GM18519 (cell line): ENCODE measurements at regions not wholly inside any gene's neighbourhood (a gene's known extent, or its start where the extent isn't known, plus 50 kb on each side); places are given as distances from the start of the nearest gene placed in this dataset.

ENCODE experiments used
- ATAC-seq: cut with Tn5 transposase; IDR thresholded peaks from one replicate; pipeline ENCODE4 v1.9.1; 2021; ENCODE audit warnings: mild to moderate bottlenecking, moderate library complexity; ENCODE audit not compliant: unreplicated experiment, low FRiP score

GRCh38 chr21:28489821-28490350 is 502.8 kb downstream of the LTN1 start:
- no peak for ATAC-seq

- ATAC-seq = no peak
Measured at GRCh38 chr21:28489162-28489561, 503.5 kb downstream of the LTN1 start.

- ATAC-seq = no peak
Measured at GRCh38 chr21:28487455-28488070, 505.1 kb downstream of the LTN1 start.

DNA sequence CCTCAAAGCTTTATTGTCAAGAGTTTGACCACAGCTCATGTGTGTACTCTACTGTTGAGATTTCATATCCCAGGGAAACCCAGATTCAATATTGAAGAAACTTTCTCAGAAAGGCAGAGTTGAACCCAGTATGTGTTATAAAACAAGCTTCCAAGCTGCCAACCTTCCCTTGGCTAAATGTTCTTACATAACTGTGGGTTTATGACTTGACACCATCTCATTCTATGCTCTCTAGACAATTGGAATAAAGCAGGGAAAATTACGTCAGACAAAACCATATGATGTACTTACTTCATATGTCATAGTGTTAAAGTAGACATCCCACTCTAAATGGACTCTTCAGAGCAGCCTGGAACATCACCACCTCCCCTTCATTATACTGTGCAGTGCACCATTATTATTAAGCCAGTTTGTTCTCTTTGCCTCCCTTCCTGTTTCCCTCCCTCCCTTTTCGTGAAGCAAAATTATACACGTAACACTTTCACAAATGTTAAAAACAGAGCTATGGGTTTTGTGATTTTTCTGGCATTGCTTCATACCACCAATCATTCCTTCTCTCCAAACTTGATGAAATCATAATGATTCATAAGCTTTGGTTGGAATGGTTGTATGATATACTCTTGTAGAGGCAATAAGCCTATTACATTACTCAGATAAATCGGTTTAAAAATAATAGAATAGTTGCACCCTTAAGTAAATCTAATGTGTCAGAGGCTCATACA is 507.2 kb downstream of the LTN1 start:
- ATAC-seq = no peak

- ATAC-seq = no peak
Measured at GRCh38 chr21:28483301-28484035, 509.2 kb downstream of the LTN1 start.

- no peak for ATAC-seq
Measured at GRCh38 chr21:28482657-28483056, 510.0 kb downstream of the LTN1 start.

- ATAC-seq = peak; percentile 64
Measured at GRCh38 chr21:28480470-28480869, 512.2 kb downstream of the LTN1 start.

GRCh38 chr21:28473530-28474220 is 519.0 kb downstream of the LTN1 start:
- peak; percentile 89 for ATAC-seq

GRCh38 chr21:28472543-28472942 is 520.1 kb downstream of the LTN1 start:
- ATAC-seq = peak; percentile 50

- no peak for ATAC-seq
Measured at GRCh38 chr21:28464988-28465387, 527.7 kb downstream of the LTN1 start.

DNA sequence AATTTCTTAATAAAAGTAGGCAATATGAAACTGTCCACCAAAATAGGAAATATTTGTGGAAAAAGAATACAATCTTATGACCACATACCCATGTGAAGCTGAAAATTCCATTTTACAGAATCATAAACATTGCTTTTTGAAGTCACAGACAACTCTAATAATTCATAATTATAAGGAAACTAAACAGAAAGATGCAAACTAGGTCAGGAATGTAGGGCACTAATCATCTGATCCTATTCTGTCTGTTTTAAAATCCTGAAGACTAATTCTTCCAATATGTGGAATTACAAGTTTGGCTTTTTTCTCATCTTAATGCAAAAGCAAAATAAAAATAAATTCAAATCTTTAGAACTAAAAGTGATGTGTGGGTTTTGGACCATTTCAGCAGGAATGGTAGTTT is 528.6 kb downstream of the LTN1 start:
- no peak for ATAC-seq

DNA sequence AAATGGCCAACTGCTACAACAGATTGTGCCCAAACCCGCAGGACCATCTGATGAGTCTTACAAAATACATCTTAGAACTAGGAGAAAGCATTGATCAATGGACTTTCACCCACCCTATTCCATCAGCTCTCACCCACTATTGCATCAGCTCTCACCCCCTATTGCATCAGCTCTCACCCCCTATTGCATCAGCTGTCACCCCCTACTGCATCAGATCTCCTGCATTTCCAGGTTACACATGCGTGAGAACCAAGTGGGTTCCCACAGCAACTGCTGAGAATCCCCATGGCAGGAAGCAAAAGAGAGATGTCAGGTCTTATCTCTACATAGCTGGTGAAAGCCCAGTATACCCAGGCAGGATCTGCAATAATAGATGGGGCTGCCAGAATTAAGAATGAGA is 533.5 kb downstream of the LTN1 start:
- ATAC-seq = no peak

- ATAC-seq = no peak
Measured at GRCh38 chr21:28458446-28458845, 534.2 kb downstream of the LTN1 start.

DNA sequence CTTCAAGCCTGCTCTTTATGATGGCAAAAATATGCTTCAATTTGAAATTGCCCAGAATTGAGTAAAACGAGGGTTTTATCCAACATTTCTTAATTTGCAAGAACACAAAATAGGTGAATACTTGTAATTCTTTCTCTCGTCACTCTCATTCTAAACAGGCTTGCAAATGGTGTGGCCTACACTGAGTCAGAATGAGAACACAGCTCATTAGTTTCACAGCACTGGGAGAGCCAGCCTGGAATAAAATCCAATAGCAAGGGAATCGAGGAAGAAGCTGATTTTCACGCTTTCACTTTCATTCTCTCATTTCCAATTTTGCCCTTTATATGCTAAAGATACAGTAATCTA is 537.5 kb downstream of the LTN1 start:
- ATAC-seq = no peak

DNA sequence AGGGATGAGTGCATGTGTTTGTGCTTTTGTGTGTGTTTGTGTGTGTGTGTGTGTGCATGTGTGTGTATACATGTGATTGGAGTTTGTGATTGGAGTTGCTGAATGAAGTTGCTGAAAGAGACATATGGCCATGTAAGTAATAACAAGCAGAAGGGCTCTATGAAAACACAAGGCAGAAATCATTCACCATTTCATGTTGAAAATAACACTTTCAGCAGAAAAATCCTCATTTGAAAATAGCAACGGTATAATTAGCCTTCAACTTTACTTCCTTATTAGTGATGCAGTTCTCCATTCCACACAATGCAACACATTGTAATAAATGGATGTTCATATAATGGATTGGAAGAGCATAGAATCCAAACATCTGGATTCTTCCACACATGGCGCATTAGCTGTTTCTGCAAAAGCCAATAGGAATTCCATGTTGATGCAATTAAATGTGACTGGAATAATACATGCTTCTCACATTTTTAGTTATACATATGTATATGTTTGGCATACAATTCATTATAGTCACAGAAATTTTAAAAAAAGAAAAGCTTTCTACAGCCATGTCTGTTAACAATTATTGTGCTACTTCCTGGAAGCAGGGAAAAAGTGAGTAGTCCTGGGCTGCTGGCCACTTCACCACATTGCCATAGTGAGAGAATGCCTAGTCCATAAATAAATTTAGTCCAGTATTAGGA is 538.0 kb downstream of the LTN1 start:
- ATAC-seq = no peak

DNA sequence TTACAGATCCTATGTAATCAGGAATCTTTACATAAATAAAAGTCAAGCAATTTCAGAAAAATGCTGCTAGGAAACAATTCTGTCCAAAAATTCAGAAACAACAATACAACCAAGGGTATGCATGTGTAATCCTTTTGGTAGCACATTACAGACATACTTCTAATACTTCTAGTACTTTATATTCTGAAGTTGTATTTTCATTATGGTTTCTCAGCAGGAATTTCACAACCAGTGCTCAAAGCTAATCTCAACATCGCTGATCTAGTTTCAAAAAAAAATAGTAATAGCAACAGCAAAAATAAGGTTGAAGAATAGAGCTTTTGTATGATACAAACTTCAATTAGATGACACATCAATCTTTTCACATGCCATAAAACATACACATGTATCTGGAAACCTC is 545.2 kb downstream of the LTN1 start:
- ATAC-seq = no peak

DNA sequence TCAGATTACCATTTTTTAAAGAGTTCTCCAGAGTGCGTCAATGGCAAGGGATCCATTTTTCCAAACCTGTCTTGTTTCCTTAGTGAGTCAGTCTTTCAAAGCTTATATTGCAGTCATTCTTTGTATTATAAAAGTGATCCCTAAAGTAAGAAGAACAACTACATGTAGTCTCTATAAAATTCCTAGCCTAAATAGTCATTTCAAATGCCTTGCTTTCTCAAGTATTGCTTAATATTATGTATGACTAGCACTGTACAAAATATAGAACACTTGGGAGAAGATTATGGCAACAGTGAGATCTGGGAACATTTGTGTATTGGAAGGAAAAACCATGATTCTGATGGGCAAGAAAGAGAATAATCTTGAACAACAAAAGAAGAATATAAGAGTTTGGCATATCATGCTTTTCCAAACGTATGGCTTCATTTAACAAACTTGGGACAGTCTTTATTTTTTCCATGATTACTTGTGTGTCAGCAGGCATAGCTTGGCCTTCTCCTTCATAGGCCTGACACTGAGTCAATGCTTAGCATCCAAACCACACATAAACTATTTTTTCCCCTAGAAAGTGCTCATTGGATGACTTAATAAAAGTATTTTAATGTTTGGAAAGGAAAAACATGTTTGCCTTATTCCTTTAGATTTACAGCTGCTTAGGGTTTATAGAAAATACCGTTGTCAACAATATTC is 547.4 kb downstream of the LTN1 start:
- no peak for ATAC-seq

DNA sequence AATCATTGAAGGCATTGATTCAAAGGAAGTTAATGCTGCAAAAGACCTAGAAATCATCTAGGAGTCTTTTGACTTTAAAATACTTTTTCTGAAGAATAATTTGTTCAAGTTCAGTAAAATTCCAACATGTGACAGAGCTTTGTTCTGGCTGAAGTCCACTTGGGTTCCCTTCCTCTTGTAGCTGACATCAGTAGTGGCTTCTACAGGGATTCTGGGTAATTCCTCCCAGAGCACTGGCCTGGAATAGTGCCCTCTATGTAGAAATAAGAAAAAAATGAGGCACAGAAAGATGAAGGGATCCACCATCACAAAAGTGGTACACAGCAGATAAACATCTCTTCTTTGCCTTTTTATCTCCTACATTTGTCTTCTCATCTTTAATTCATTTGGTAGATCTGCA is 548.1 kb downstream of the LTN1 start:
- no peak for ATAC-seq

DNA sequence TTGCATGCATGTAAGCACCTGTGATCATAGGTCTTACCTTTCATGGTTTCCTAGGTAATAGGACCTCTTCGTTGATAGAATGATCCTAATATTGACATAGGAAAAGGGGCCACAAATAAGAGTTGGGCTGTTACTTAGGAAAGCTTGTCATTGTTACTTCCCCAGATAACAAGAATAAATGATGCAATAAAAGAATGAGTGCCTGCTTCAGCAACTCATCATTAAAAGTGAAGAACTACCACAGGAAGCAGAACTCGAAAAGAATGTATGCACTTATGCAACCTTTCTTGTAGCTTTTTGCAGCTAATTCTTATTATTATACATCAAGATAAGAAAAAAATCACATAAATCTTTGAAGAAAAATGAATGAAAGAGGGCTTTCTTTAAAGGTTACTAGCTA is 548.6 kb downstream of the LTN1 start:
- no peak for ATAC-seq

DNA sequence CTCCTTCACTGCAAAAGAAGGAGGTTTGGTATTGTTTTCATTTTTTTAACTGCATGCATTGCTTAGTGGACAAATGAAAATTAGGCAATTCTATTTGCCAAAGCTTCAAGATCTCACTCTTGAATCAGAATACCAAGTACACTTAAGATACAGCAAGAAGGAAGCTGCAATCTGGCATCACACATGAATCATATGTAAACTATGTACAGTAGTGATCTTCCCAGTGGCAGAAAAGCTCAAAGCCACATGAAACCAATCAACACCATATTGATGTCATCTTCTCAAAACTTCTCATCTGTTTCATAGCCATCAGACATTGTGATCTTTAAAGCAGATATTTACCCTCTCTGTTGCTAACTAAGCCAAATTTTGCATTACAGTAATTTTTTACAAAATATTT is 550.1 kb downstream of the LTN1 start:
- ATAC-seq = no peak
